ENCODE measurements at regions not wholly inside any gene's neighbourhood (a gene's known extent, or its start where the extent isn't known, plus 50 kb on each side); places are given as distances from the start of the nearest gene placed in this dataset.
A peak's percentile ranks its signal among the peaks of the same experiment; 100 is the strongest.

- Histone ChIP-seq H3K9me3 (ENCODE audit: insufficient read depth in 2 of 2, low read depth in 1 of 2, low read length in 1 of 2) (no peaks in the 10 kb centered on the region), H3K14ac (ENCODE audit: insufficient read length) (no peak overlapping the region), H3K79me2 (ENCODE audit: control insufficient read depth in 1 of 2, insufficient read depth in 2 of 2, low read length in 2 of 2) (no peaks in the 10 kb centered on the region), H3K27ac (ENCODE audit: low read depth, low read length) (no peak overlapping the region), H4K5ac (ENCODE audit: insufficient read length, low read depth, low read length) (no peak overlapping the region), H2BK12ac (ENCODE audit: low read depth, low read length) (peak overlapping the region; percentile 30; the same call in 1 of the 2 replicates), H3K4me1 (replicated peaks in 1 of 4; ENCODE audit: control insufficient read depth in 3 of 4, insufficient read depth in 4 of 4, low read length in 3 of 4) (peaks cover 10 to 16% (median 13%) of the 10 kb centered on the region in 4 experiments; a peak in 6 of 7 replicates), H3K27me3 (replicated peaks in 1 of 4; ENCODE audit: control insufficient read depth in 3 of 4, extremely low read depth in 1 of 4, insufficient read depth in 3 of 4, low read length in 3 of 4) (no peaks in the 10 kb centered on the region), H3K23me2 (ENCODE audit: low read depth, low read length) (no peaks in the 10 kb centered on the region), H3K79me1 (ENCODE audit: low read depth, low read length) (no peaks in the 10 kb centered on the region), H2AFZ (ENCODE audit: low read length) (no peak overlapping the region), H3K4me3 (ENCODE audit: extremely low read depth in 1 of 4, insufficient read depth in 2 of 4, low read depth in 3 of 4, low read length in 4 of 4) (no peak overlapping the region), H4K8ac (ENCODE audit: extremely low read depth, insufficient read depth, low read length) (no peak overlapping the region; the same call in 1 of the 2 replicates), H2BK15ac (ENCODE audit: low read length) (no peak overlapping the region), H3K36me3 (ENCODE audit: control insufficient read depth in 2 of 4, insufficient read depth in 4 of 4, low read length in 3 of 4) (no peaks in the 10 kb centered on the region), H3K4ac (replicated peaks; ENCODE audit: insufficient read length, low read depth, low read length) (no peak overlapping the region), H3K18ac (ENCODE audit: extremely low read depth, low read length) (no peak overlapping the region), H2BK5ac (ENCODE audit: low read depth, low read length) (no peak overlapping the region), H3K9ac (replicated peaks in 1 of 4; ENCODE audit: extremely low read depth in 1 of 4, low read depth in 3 of 4, low read length in 3 of 4) (no peak overlapping the region), H2AK5ac (ENCODE audit: low read depth, low read length) (no peak overlapping the region), H2BK20ac (ENCODE audit: low read length) (no peak overlapping the region), H3K56ac (replicated peaks; ENCODE audit: insufficient read length, low read depth, low read length) (no peak overlapping the region), H2BK120ac (replicated peaks; ENCODE audit: low read depth, low read length) (no peak overlapping the region), H4K20me1 (replicated peaks in 1 of 2; ENCODE audit: control insufficient read depth in 1 of 2, insufficient read depth in 2 of 2, low read length in 2 of 2) (no peaks in the 10 kb centered on the region), H3K23ac (ENCODE audit: insufficient read length) (no peak overlapping the region), H3K4me2 (ENCODE audit: insufficient read depth in 1 of 2, low read depth in 2 of 2, low read length in 2 of 2) (no peak overlapping the region), H4K91ac (replicated peaks; ENCODE audit: insufficient read length, low read length) (no peak overlapping the region)
- ChIA-PET CTCF (ENCODE audit: partially characterized antibody) (interaction anchor here (1.2 kb wide), 2 partner anchors 51 to 107 kb away, joined by 3 read pairs; no protein-coding TSS in a partner anchor), POLR2A (ENCODE audit: partially characterized antibody) (interaction anchor here (0.8 to 1.4 kb wide), 2 partner anchors 9 to 20 kb away, joined by 3 to 4 read pairs; no protein-coding TSS in a partner anchor)
- no peak for FAIRE-seq
- no peak for DNase-seq (ENCODE audit: low read depth in 1 of 2, low spot score in 2 of 2)
- WGBS, 2 experiments (ENCODE audit: extremely low coverage in 1 of 2, insufficient coverage in 1 of 2, insufficient read length in 1 of 2, insufficient replicate concordance in 2 of 2, low coverage in 1 of 2, low lambda C conversion rate in 2 of 2, missing lambda C conversion rate in 1 of 2): 81% methylated on average over 7 of the region's 7 CpGs; no CpG with 5 or more reads in 1 of the 2 experiments
- no peak for TF ChIP-seq EP300 (IDR thresholded peaks at IDR 0.05; ENCODE audit: borderline replicate concordance in 1 of 2, low read depth in 2 of 2, low read length in 2 of 2)
- no peak for TF ChIP-seq POLR2AphosphoS5 (IDR thresholded peaks at IDR 0.05; ENCODE audit: low read depth, low read length)
- no peak for TF ChIP-seq USF2 (IDR thresholded peaks at IDR 0.05; ENCODE audit: low read length)
- TF ChIP-seq TCF12 (IDR thresholded peaks at IDR 0.05; ENCODE audit: low read depth, low read length): no peak
- TF ChIP-seq KDM4A (IDR thresholded peaks at IDR 0.05; ENCODE audit: low read depth, low read length, severe bottlenecking): no peak
- TF ChIP-seq PHF8 (conservative IDR thresholded peaks at IDR 0.05; ENCODE audit: low read depth, low read length): no peak
- TF ChIP-seq BACH1 (IDR thresholded peaks at IDR 0.05; ENCODE audit: low read length): no peak
- TF ChIP-seq GABPA (IDR thresholded peaks at IDR 0.05; ENCODE audit: borderline replicate concordance, insufficient read depth, low read length): no peak
- TF ChIP-seq CTBP2 (IDR thresholded peaks at IDR 0.05; ENCODE audit: borderline replicate concordance, insufficient read depth, insufficient read length, low read length): no peak
- no peak for TF ChIP-seq MAX (IDR thresholded peaks at IDR 0.05)
- TF ChIP-seq RBBP5 (IDR thresholded peaks at IDR 0.05; ENCODE audit: borderline replicate concordance, low read depth, low read length): no peak
- no peak for TF ChIP-seq JUN (IDR thresholded peaks at IDR 0.05; ENCODE audit: low read depth, low read length)
Observed at GRCh38 chr3:150127011-150127490, 156.4 kb upstream of the PFN2 start.
